ENCODE measurements at regions not wholly inside any gene's neighbourhood (a gene's known extent, or its start where the extent isn't known, plus 50 kb on each side); places are given as distances from the start of the nearest gene placed in this dataset.

GRCh38 chr6:168206661-168207274 lies 112.8 kb downstream of the DACT2 start:
- no peak for DNase-seq (ENCODE audit: low read depth)
- no peak for TF ChIP-seq CTCF (conservative IDR thresholded peaks at IDR 0.05; ENCODE audit: low read depth, low read length)
- no peak overlapping the region for H3K4me3 ChIP-seq (ENCODE audit: low read length)

- DNase-seq (ENCODE audit: low read depth), result no peak
- no peak for TF ChIP-seq CTCF (conservative IDR thresholded peaks at IDR 0.05; ENCODE audit: low read depth, low read length)
- no peak overlapping the region for H3K4me3 ChIP-seq (ENCODE audit: low read length)
These were observed 113.4 kb downstream of the DACT2 start for GRCh38 chr6:168206186-168206585.

- H3K4me3 ChIP-seq (ENCODE audit: low read length), result no peak overlapping the region
- no peak for DNase-seq (ENCODE audit: low read depth)
- no peak for TF ChIP-seq CTCF (conservative IDR thresholded peaks at IDR 0.05; ENCODE audit: low read depth, low read length)
These were observed 117.8 kb downstream of the DACT2 start for GRCh38 chr6:168201799-168202198.

GRCh38 chr6:168201383-168201782 lies 118.2 kb downstream of the DACT2 start:
- H3K4me3 ChIP-seq (ENCODE audit: low read length), result no peak overlapping the region
- no peak for TF ChIP-seq CTCF (conservative IDR thresholded peaks at IDR 0.05; ENCODE audit: low read depth, low read length)
- DNase-seq (ENCODE audit: low read depth), result no peak

- H3K4me3 ChIP-seq (ENCODE audit: low read length), result no peak overlapping the region
- no peak for TF ChIP-seq CTCF (conservative IDR thresholded peaks at IDR 0.05; ENCODE audit: low read depth, low read length)
- DNase-seq (ENCODE audit: low read depth), result no peak
These were observed 118.9 kb downstream of the DACT2 start for GRCh38 chr6:168200571-168201134.

- H3K4me3 ChIP-seq (ENCODE audit: low read length), result no peak overlapping the region
- no peak for DNase-seq (ENCODE audit: low read depth)
- TF ChIP-seq CTCF (conservative IDR thresholded peaks at IDR 0.05; ENCODE audit: low read depth, low read length), result no peak
These were observed 119.5 kb upstream of the FRMD1 start for GRCh38 chr6:168198302-168199180.

All from retinal pigment epithelial cell (primary cell).